HG03439 (cell line): ENCODE measurements at regions not wholly inside any gene's neighbourhood (a gene's known extent, or its start where the extent isn't known, plus 50 kb on each side); places are given as distances from the start of the nearest gene placed in this dataset.
A peak's percentile ranks its signal among the peaks of the same experiment; 100 is the strongest.
"Not testable (repeated sequence)": the region's sequence is repeated elsewhere in the genome, so short reads cannot be mapped to it uniquely, and the experiment has no call there.

ENCODE experiments used
- ATAC-seq: cut with Tn5 transposase; IDR thresholded peaks from one replicate; pipeline ENCODE4 v1.9.1; 2021; ENCODE audit warnings: mild to moderate bottlenecking, moderate library complexity; ENCODE audit not compliant: unreplicated experiment

- ATAC-seq: no peak
Observed at GRCh38 chr1:60918867-60919266, 163.5 kb upstream of the NFIA start.

GRCh38 chr1:60916906-60917305, 165.5 kb upstream of the NFIA start:
- ATAC-seq: no peak

- no peak for ATAC-seq
Observed at GRCh38 chr1:60916199-60916598, 166.2 kb upstream of the NFIA start.

- ATAC-seq: no peak
Observed at GRCh38 chr1:60915441-60915840, 166.9 kb upstream of the NFIA start.

GRCh38 chr1:60914982-60915381, 167.4 kb upstream of the NFIA start:
- ATAC-seq: no peak

- ATAC-seq: not testable (repeated sequence)
Observed at GRCh38 chr1:60913708-60914107, 168.7 kb upstream of the NFIA start.

- ATAC-seq: no peak
Observed at GRCh38 chr1:60913039-60913438, 169.3 kb upstream of the NFIA start.

- no peak for ATAC-seq
Observed at GRCh38 chr1:60911966-60912697, 170.2 kb upstream of the NFIA start.

GRCh38 chr1:60908159-60908558, 174.2 kb upstream of the NFIA start:
- ATAC-seq: no peak

- ATAC-seq: no peak
Observed at GRCh38 chr1:60906526-60906925, 175.8 kb upstream of the NFIA start.

GRCh38 chr1:60906039-60906438, 176.3 kb upstream of the NFIA start:
- no peak for ATAC-seq

GRCh38 chr1:60904099-60904851, 178.1 kb upstream of the NFIA start:
- ATAC-seq: no peak

- no peak for ATAC-seq
Observed at GRCh38 chr1:60903591-60903990, 178.8 kb upstream of the NFIA start.

GRCh38 chr1:60899464-60899863, 182.9 kb upstream of the NFIA start:
- ATAC-seq: no peak

GRCh38 chr1:60898987-60899386, 183.4 kb upstream of the NFIA start:
- peak; percentile 80 for ATAC-seq

GRCh38 chr1:60898413-60898812, 183.9 kb upstream of the NFIA start:
- ATAC-seq: no peak

- no peak for ATAC-seq
Observed at GRCh38 chr1:60896701-60897363, 185.5 kb upstream of the NFIA start.

GRCh38 chr1:60895701-60896100, 186.7 kb upstream of the NFIA start:
- ATAC-seq: no peak

- no peak for ATAC-seq
Observed at GRCh38 chr1:60895252-60895651, 187.1 kb upstream of the NFIA start.

GRCh38 chr1:60894741-60895140, 187.6 kb upstream of the NFIA start:
- no peak for ATAC-seq

GRCh38 chr1:60894130-60894529, 188.2 kb upstream of the NFIA start:
- no peak for ATAC-seq
